IMR-90 (cell line): ENCODE measurements at regions not wholly inside any gene's neighbourhood (a gene's known extent, or its start where the extent isn't known, plus 50 kb on each side); places are given as distances from the start of the nearest gene placed in this dataset.

ENCODE experiments used
- ATAC-seq: fragments of 200-7000 bp; cut with Tn5 transposase; 2 replicates; pipeline ENCODE4 v1.9.1; 2020; ENCODE audit warnings: low read depth, mild to moderate bottlenecking, moderate library complexity
- BruUV-seq: library from RNA; stranded (reverse); fragments of 400-500 nt; replicated peaks from 2 replicates; lab custom pipeline; 2021; lab: Mats Ljungman, UMichigan
- CTCF ChIA-PET: fragments of 300-600 bp; formaldehyde crosslinking; extraction: SDS; loops from one replicate; lab custom pipeline; 2021; ENCODE audit warnings: antibody characterized with exemption; lab: Yijun Ruan, JAX
- POLR2A ChIA-PET: fragments of 300-600 bp; sonication (Branson Sonifier 250); formaldehyde crosslinking; loops from one replicate; lab custom pipeline; 2022; ENCODE audit warnings: antibody characterized with exemption; ENCODE audit not compliant: unreplicated experiment; lab: Charles Lee
- DNase-seq: peaks from one replicate; pipeline ENCODE4 v3.0.0; 2013
- H2AFZ ChIP-seq: replicated peaks from 2 replicates; pipeline ENCODE3; 2013; ENCODE audit warnings: low read length, mild to moderate bottlenecking; ENCODE audit not compliant: poor library complexity
- H2AK5ac ChIP-seq: 2 replicates; pipeline ENCODE4 v1.6.1; 2013; ENCODE audit warnings: low read depth, low read length, inconsistent platforms
- H2AK9ac ChIP-seq: replicated peaks from 2 replicates; pipeline ENCODE3; 2013; ENCODE audit warnings: mild to moderate bottlenecking, low read depth, low read length, moderate library complexity; ENCODE audit not compliant: poor library complexity
- H2BK120ac ChIP-seq: 2 replicates; pipeline ENCODE4 v1.6.1; 2013; ENCODE audit warnings: low read depth, low read length, inconsistent platforms
- H2BK15ac ChIP-seq: 3 replicates; pipeline ENCODE4 v1.6.1; 2013; ENCODE audit warnings: low read depth, low read length, inconsistent platforms
- H2BK20ac ChIP-seq: 2 replicates; pipeline ENCODE4 v1.6.1; 2013; ENCODE audit warnings: low read depth, mild to moderate bottlenecking, inconsistent platforms, low read length, moderate library complexity
- H2BK5ac ChIP-seq: 2 replicates; pipeline ENCODE4 v1.6.1; 2013; ENCODE audit warnings: mild to moderate bottlenecking, low read depth, low read length, inconsistent platforms; ENCODE audit not compliant: poor library complexity, severe bottlenecking
- H3K14ac ChIP-seq: replicated peaks from 2 replicates; pipeline ENCODE4 v1.6.1; 2013; ENCODE audit warnings: low read depth, low read length, inconsistent platforms
- H3K18ac ChIP-seq: 2 replicates; pipeline ENCODE4 v1.6.1; 2013; ENCODE audit warnings: low read depth, low read length, control low read depth
- H3K23ac ChIP-seq: 2 replicates; pipeline ENCODE4 v1.6.1; 2013; ENCODE audit warnings: low read depth, low read length, inconsistent platforms
- H3K27ac ChIP-seq: 2 replicates; pipeline ENCODE4 v1.5.1; 2013; ENCODE audit warnings: mild to moderate bottlenecking, control low read depth, low read length; ENCODE audit not compliant: insufficient read depth
- H3K27me3 ChIP-seq: 2 replicates; pipeline ENCODE4 v1.6.1; 2013; ENCODE audit warnings: low read length; ENCODE audit not compliant: control insufficient read depth, insufficient read depth
- H3K36me3 ChIP-seq: 2 replicates; pipeline ENCODE4 v1.6.1; 2013; ENCODE audit warnings: low read length, mixed read lengths; ENCODE audit not compliant: control insufficient read depth, insufficient read depth
- H3K4ac ChIP-seq: 2 replicates; pipeline ENCODE4 v1.6.1; 2013; ENCODE audit warnings: low read depth, low read length, inconsistent platforms
- H3K4me1 ChIP-seq: 2 replicates; pipeline ENCODE4 v1.6.1; 2013; ENCODE audit warnings: low read length, mixed read lengths; ENCODE audit not compliant: control insufficient read depth, insufficient read depth
- H3K4me2 ChIP-seq: 2 replicates; pipeline ENCODE4 v1.6.1; 2013; ENCODE audit warnings: low read depth, mild to moderate bottlenecking, control low read depth, low read length, moderate library complexity
- H3K4me3 ChIP-seq: 2 replicates; pipeline ENCODE4 v1.5.1; 2013; ENCODE audit warnings: low read depth, mild to moderate bottlenecking, control low read depth, low read length, moderate library complexity; ENCODE audit not compliant: insufficient read depth
- H3K56ac ChIP-seq: 2 replicates; pipeline ENCODE4 v1.6.1; 2013; ENCODE audit warnings: low read length, inconsistent platforms; ENCODE audit not compliant: insufficient read depth; ENCODE audit errors: extremely low read depth
- H3K79me1 ChIP-seq, 2 experiments: 2 replicates each; pipeline ENCODE4 v1.6.1; 2013; ENCODE audit warnings: low read length in 2 of 2, inconsistent platforms in 1 of 2, low read depth in 1 of 2
- H3K9ac ChIP-seq: 2 replicates; pipeline ENCODE4 v1.6.1; 2013; ENCODE audit warnings: low read depth, low read length, control low read depth
- H3K9me1 ChIP-seq: 2 replicates; pipeline ENCODE4 v1.6.1; 2013; ENCODE audit warnings: low read length, inconsistent platforms; ENCODE audit not compliant: insufficient read depth
- H3K9me3 ChIP-seq: 2 replicates; pipeline ENCODE4 v1.6.1; 2013; ENCODE audit warnings: low read length; ENCODE audit not compliant: control insufficient read depth, insufficient read depth
- H4K20me1 ChIP-seq: 2 replicates; pipeline ENCODE4 v1.6.1; 2013; ENCODE audit warnings: low read length, inconsistent platforms; ENCODE audit not compliant: insufficient read depth
- H4K5ac ChIP-seq: 2 replicates; pipeline ENCODE4 v1.6.1; 2013; ENCODE audit warnings: mild to moderate bottlenecking, low read depth, low read length, control low read depth
- H4K8ac ChIP-seq, 2 experiments: 2 replicates each; pipeline ENCODE4 v1.6.1; 2013; ENCODE audit warnings: low read depth in 2 of 2, low read length in 2 of 2, control low read depth in 1 of 2, inconsistent platforms in 1 of 2
- H4K91ac ChIP-seq: 2 replicates; pipeline ENCODE4 v1.6.1; 2013; ENCODE audit warnings: low read depth, low read length, inconsistent platforms; ENCODE audit not compliant: insufficient read depth
- CHD1 ChIP-seq: IDR thresholded peaks from 2 replicates; pipeline ENCODE4 v1.6.1; 2012; ENCODE audit warnings: low read depth, low read length, improper control_type of control experiment
- FOS ChIP-seq: fragments of 150-350 bp; IDR thresholded peaks from 2 replicates; pipeline ENCODE4 v1.6.1; 2016; ENCODE audit warnings: low read depth, low read length
- MXI1 ChIP-seq: IDR thresholded peaks from 2 replicates; pipeline ENCODE4 v1.6.1; 2012; ENCODE audit warnings: low read depth, mild to moderate bottlenecking, low read length, moderate library complexity, borderline replicate concordance
- NFE2L2 ChIP-seq: fragments of 150-350 bp; IDR thresholded peaks from 2 replicates; pipeline ENCODE4 v1.6.1; 2016; ENCODE audit warnings: low read depth, mild to moderate bottlenecking, low read length
- RFX5 ChIP-seq: IDR thresholded peaks from 2 replicates; pipeline ENCODE4 v1.8.0; 2012; ENCODE audit warnings: low read depth, mild to moderate bottlenecking, low read length, moderate library complexity
- SMC3 ChIP-seq: fragments of 150-350 bp; IDR thresholded peaks from 2 replicates; pipeline ENCODE4 v1.6.1; 2016; ENCODE audit warnings: low read depth, mild to moderate bottlenecking, antibody characterized with exemption, low read length, moderate library complexity
- WGBS, 2 experiments: methylation state at CpG; one replicate each; pipeline versions ENCODE4 v1.1.5 to v1.1.7; 2013; ENCODE audit warnings: missing lambda C conversion rate in 2 of 2; ENCODE audit not compliant: insufficient read length in 1 of 2; ENCODE audit errors: extremely low coverage in 2 of 2; 5-methylcytosine and 5-hydroxymethylcytosine counted together
- dilution Hi-C: fragments of 300-500 bp; cut with HindIII; formaldehyde crosslinking; loops from one replicate; pipeline ENCODE4 v1.14.3; 2018; ENCODE audit warnings: low sequenced_read_pairs; ENCODE audit not compliant: unreplicated experiment
- in situ Hi-C: fragments of 300-500 bp; cut with MboI; formaldehyde crosslinking; loops from 3 replicates; pipeline ENCODE4 v1.14.3; 2019; ENCODE audit warnings: low sequenced_read_pairs, inconsistent platforms, mixed read lengths
- intact Hi-C: fragments of 100-400 bp; cut with micrococcal nuclease; formaldehyde crosslinking; loops from 2 replicates; pipeline ENCODE4 v1.10.0; 2022

DNA sequence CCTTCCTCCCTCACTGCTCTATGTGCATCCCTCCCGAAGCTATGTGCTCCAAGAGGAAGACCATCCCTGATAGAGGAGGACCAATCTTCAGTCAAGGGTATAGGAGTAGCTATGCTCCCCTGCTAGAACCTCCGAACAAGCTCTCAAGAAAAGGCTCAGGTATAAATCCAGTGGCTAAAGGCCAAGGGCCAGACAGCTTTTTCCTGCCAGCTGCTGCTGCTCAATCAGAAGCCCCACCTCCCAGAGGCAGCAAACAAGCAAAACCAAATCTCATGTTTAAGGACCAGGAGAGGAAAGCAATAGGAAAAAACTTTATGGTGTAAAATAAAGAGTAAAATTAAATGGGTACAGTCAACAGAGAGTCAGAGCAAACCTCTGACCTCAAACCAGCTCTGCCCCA, 187.2 kb downstream of the FGFR2 start:
- Histone ChIP-seq H2AK5ac (no peak overlapping the region), H4K20me1 (no peaks in the 10 kb centered on the region), H3K18ac (no peak overlapping the region), H2BK15ac (no peak overlapping the region), H3K4me3 (no peak overlapping the region), H2BK5ac (no peak overlapping the region), H3K27ac (no peak overlapping the region), H3K9ac (no peak overlapping the region), H2BK120ac (no peak overlapping the region), H3K36me3 (no peaks in the 10 kb centered on the region), H2AK9ac (no peak overlapping the region), H4K5ac (no peak overlapping the region), H3K79me1 (no peaks in the 10 kb centered on the region), H2AFZ (no peak overlapping the region), H3K4me2 (no peak overlapping the region), H3K27me3 (no peaks in the 10 kb centered on the region), H3K56ac (no peak overlapping the region), H3K4ac (no peak overlapping the region), H4K8ac (no peak overlapping the region), H3K23ac (no peak overlapping the region), H2BK20ac (no peak overlapping the region), H3K14ac (no peak overlapping the region), H3K4me1 (no peaks in the 10 kb centered on the region), H3K9me1 (no peaks in the 10 kb centered on the region), H4K91ac (no peak overlapping the region), H3K9me3 (peaks cover 40% of the 10 kb centered on the region)
- WGBS, 2 experiments: no CpG with 5 or more reads among the region's 2 CpGs
- ChIA-PET POLR2A (no interaction called here), CTCF (no interaction called here)
- in situ Hi-C loops: no loop called here
- no TSS peak for BruUV-seq
- intact Hi-C loops: no loop called here
- DNase-seq (no peak), ATAC-seq (no peak)
- TF ChIP-seq RFX5 (no peak), CHD1 (no peak), NFE2L2 (no peak), FOS (no peak), MXI1 (no peak), SMC3 (no peak)
- dilution Hi-C loops: no loop called here
